Right lobe of liver (tissue), 4 donors: ENCODE measurements at regions not wholly inside any gene's neighbourhood (a gene's known extent, or its start where the extent isn't known, plus 50 kb on each side); places are given as distances from the start of the nearest gene placed in this dataset.

Experiments
- CTCF ChIP-seq, 4 donors: fragments of 200-600 bp in 3 of 4; fragments of 450-650 bp in 1 of 4; IDR thresholded peaks; one replicate each; pipeline versions ENCODE4 v1.5.1 to v1.8.0; 2016 to 2022; ENCODE audit warnings: antibody characterized with exemption in 4 of 4, mild to moderate bottlenecking in 2 of 4
- POLR2A ChIP-seq: fragments of 450-650 bp; IDR thresholded peaks from one replicate; pipeline ENCODE4 v1.6.1; 2017; ENCODE audit warnings: antibody characterized with exemption, mild to moderate bottlenecking
- donor health status: DM: no; HTN: no; CAD: no.
- donor health status: DM: no; HTN: no; CAD: no.
- donor health status: DM: no; HTN: yes; CAD: no.

GRCh38 chr13:18232994-18233782 is 948.4 kb downstream of the TUBA3C start:
- TF ChIP-seq CTCF (IDR thresholded peaks at IDR 0.05), result no peak
- no peak for TF ChIP-seq POLR2A
